Panc1 (cell line): ENCODE measurements at regions not wholly inside any gene's neighbourhood (a gene's known extent, or its start where the extent isn't known, plus 50 kb on each side); places are given as distances from the start of the nearest gene placed in this dataset.

Source experiments
- CTCF ChIP-seq: fragments of 450-650 bp; IDR thresholded peaks from 2 replicates; pipeline ENCODE4 v1.5.1; 2017; ENCODE audit warnings: mild to moderate bottlenecking
- POLR2AphosphoS5 ChIP-seq: IDR thresholded peaks from 2 replicates; pipeline ENCODE4 v1.6.1; 2012; ENCODE audit warnings: mild to moderate bottlenecking, low read depth, low read length, moderate library complexity
- REST ChIP-seq, 2 experiments: IDR thresholded peaks; 2 replicates each; pipeline ENCODE4 v1.6.1; 2011 to 2012; ENCODE audit warnings: low read depth in 2 of 2, control low read depth in 1 of 2, low read length in 1 of 2, mild to moderate bottlenecking in 1 of 2, moderate library complexity in 1 of 2; ENCODE audit not compliant: insufficient read depth in 1 of 2
- SIN3A ChIP-seq: IDR thresholded peaks from 2 replicates; pipeline ENCODE4 v1.6.1; 2012; ENCODE audit warnings: low read depth, mild to moderate bottlenecking, low read length, moderate library complexity, borderline replicate concordance; ENCODE audit not compliant: insufficient read depth
- TCF7L2 ChIP-seq: IDR thresholded peaks from 2 replicates; pipeline ENCODE4 v1.6.1; 2011; ENCODE audit warnings: mild to moderate bottlenecking, low read depth, low read length, inconsistent platforms

- TF ChIP-seq CTCF, result no peak
- no peak for TF ChIP-seq POLR2AphosphoS5
- no peak for TF ChIP-seq REST (IDR thresholded peaks at IDR 0.05; ENCODE audit: insufficient read depth in 1 of 2, low read depth in 2 of 2, low read length in 1 of 2)
- TF ChIP-seq SIN3A, result no peak
- TF ChIP-seq TCF7L2, result no peak
These were observed 99.9 kb upstream of the LINC00305 start for GRCh38 chr18:64248836-64249235.
